NCI-H345 treated with DMSO at 0.1 percent for 48 hours (cell line): ENCODE measurements at regions not wholly inside any gene's neighbourhood (a gene's known extent, or its start where the extent isn't known, plus 50 kb on each side); places are given as distances from the start of the nearest gene placed in this dataset.

Source experiments
- DNase-seq: peaks from one replicate; lab custom pipeline; 2025; ENCODE audit not compliant: unreplicated experiment; lab: John Stamatoyannopoulos, UW

DNA sequence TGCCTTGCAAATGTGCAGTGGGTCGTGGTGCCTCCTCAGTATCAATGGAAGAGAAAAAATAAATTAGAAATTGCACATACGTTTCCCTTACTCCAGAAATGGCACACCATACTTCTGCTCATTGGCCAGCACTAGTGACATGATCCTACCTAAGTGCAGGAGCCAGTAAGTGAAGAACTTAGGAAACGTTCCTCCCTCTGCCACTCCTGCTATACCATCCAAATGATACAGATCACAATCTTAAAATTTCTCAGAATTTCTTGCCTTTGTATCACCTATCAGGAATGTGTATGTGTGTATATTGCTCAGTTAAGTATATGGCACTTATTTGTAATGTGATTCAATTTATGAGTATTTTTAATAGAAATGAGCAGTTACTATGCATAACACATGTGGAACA is 237.0 kb upstream of the UBE2E3 start:
- no peak for DNase-seq

DNA sequence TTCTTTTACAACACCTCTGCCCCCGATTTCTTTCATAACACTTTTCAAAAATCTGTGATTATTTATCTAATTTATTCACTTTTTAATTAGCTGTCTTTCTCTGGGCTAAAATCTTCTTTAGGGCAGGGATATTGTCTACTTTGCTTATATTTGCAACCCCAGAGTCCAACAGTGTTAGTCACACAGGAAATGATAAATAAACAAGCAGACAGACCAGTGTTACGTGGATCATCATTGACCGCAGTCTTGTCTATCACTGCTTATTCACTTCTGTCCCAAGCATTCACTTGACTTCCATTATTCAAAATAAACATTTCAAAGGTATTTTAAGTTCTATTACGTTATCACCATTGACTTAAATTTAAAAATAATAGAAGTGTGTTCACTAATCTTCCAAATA is 237.6 kb upstream of the UBE2E3 start:
- DNase-seq: no peak

DNA sequence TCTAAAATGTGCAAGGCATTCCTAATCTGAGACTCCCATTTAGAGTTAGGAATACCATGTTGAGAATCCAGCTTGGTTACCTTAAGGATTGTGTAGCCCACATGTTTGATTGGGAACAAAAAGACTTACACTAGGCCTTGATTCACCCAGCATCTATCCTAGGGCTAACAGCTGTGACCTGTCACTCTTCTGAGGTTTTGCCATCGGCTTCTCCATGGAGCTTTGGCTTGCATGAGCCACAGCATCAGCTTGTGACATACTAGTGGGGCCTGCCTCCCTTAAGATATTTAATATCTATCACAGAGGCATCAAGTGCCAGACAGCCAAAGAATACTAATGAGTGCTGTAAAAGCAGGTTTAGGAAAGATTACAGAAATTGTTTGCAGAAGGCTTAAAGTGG is 241.3 kb upstream of the UBE2E3 start:
- no peak for DNase-seq

DNA sequence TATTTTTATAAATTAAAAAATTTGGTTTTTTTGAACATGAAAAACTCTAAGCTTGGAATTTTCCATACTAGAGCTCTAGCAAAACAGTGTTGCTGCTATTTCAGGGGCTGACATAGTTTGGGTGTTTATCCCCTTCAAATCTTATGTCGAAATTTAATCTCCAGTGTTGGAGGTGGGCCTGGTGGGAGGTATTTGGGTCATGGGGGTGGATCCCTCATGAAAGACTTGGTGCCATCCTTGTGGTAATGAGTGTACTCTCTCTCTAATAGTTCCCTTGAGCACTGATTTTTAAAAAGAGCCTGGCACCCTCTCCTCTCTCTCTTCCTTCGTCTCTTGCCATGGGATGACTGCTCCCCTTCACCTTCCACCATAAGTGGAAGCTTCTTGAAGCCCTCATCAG is 244.6 kb upstream of the UBE2E3 start:
- DNase-seq: no peak

DNA sequence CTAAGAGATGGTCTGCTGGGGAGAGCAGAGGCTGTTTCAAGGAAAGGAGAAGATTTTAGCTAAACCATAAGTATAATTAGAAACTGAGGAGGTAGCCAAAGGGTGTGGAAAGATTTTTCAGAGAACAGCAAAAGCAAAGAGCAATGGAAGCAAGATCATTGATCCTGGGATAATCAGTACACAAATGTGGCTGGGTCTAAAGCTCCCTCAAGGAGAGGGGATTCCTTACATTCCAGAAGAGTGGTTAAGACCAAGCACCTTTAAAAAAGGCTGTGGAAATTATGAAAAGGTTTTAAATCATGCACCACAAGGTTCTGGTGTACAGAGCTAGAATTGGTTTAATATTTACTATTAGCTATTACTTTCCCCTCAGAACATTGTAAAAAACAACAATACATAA is 246.0 kb upstream of the UBE2E3 start:
- DNase-seq: no peak

DNA sequence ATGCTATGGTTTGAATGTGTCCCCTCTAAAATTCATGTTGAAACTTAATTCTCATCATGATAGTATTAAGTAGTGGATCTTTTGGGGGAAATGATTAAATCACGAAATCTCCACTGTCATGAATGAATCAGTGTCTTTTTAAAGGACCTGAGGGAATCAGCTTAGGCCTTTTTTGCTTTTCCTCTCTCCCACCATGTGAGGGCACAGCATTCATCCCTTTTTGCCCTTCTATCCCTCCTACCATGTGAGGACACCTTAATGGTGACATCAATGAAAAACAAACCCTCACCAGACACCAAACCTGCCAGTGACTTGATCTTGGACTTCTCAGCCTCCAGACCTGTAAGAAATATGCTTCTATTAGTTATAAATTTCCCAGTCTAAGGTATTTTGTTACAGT is 247.1 kb upstream of the UBE2E3 start:
- DNase-seq: no peak

DNA sequence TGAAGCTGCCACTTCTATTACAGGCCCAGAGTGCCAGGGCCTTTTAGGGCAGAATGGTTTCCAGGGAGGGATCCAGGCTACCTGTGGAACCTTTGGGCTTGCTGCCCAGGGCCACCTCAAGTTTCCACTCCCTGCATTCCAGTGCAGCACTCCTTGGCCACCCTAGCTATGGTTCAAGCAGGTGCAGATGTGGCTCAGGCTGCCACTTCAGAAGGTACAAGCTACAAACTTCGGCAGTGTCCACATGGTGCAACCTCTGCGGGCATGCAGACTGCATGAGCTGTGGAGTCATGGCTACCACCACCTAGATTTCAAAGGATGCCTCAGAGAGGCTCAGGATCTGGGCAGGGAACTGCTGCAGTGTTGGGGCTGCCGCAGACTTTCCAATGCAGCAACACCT is 248.1 kb upstream of the UBE2E3 start:
- no peak for DNase-seq

DNA sequence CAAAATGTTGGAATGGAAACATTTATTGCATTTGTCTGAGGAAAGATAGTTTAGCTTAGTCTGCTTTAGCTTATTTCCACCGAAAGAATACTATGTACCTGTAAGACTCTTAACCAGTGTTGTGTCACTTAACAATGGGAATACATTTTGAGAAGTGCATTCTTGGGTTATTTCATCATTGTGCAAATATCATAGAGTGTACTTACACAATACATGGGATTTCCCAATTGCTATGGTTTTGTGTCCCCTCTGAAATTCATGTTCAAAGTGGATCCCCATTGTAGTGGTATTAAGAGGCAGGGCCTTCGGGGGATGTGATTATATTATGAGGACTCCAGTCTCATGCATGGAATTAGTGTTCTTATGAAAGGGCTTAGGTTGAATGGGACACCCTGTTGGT is 249.4 kb upstream of the UBE2E3 start:
- DNase-seq: no peak

DNA sequence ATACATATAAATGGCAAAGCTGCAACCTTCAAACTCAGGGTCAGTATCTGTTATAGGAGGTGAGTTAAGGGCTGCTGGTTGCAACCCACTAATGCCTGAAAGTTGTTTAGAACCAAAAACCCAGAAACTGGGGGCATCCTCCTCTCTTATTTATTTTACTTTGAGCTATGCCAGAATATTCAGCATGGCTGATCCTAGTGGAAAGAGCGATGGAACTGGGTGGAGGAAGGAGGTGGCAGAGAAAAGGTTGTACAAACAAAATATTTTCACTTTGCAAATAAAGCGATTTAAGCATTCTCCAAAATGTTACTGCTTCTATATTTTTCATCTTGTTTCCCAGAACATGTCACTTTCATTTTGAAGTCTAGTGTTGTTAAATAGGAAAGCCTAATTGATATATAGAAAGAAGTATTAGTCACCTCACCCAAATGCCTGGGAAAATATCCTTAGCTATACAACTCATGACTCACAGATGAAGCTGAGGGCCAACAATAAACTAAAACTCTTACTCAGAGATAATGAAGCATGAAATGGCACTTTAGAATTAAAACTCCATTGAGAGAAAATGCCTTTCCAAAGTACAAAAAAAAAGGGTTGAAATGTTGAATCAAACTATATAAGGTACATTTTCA is 251.4 kb upstream of the UBE2E3 start:
- DNase-seq: no peak

DNA sequence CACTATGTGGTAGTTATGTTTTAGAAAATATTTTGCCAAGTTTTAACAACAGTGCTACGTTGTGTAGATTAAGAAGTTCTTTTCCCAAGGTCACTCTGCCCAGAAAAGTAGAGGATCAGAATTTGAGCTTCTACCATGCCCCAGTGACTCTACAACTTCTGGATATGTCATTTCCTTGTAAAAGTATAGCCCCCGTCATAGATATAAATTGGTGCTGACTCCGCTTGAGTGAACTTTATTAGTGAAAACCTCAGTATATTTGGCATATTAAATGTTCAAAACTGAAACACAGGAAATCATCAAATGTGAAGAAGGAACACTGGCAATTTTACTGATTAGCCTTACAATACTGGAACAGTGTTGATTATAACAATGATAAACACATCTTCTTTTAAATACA is 256.7 kb upstream of the UBE2E3 start:
- DNase-seq: no peak

DNA sequence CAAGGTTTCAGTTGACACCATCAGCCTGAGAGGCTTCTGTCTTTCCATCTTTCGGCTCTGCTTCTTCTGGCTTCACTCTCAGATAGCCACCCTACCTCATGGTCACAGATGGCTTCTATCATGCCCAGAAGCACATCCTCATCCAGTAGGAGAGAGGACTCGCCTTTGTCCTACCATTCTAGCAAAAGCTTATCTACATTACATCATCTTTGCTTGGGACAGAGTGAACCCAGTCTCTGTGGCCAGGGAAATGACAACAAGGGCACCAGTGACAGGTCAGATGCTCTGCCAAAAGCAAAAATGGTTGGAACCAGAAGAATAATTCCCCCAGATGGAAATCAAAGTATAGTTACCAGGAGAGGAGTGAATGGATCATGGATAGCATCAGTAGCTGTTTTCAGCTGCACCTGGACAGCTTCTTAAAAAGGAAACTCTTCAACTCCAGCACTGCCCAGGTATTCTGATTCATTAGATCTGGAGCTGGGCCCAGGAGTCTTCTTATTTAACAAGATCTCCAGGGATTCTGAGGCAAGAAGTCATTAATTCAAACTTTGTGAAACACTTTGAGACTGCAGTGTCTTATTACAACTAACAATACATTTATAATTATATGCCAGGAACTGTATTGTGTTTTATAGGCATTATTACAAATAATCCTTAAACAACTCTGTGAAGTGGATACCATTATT is 257.7 kb upstream of the UBE2E3 start:
- DNase-seq: no peak

DNA sequence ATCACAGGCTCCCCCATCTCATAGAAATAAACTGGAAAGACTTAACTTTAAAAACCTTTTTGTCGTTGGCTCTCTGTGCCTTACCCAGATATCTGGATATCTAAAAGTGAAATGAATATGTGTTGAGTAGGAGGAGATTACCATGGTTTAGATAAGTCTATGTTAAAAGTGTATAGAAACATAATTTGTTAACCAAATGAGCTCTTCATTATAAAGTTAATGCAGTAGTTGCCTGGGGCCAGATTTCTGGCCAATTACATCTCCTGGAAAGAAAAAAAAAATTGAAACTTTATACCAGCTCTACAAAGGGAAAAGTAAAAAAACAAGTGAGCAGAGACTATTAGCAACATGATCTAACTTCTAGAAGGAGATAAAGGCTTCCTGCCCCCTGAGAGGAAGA is 259.6 kb upstream of the UBE2E3 start:
- no peak for DNase-seq

DNA sequence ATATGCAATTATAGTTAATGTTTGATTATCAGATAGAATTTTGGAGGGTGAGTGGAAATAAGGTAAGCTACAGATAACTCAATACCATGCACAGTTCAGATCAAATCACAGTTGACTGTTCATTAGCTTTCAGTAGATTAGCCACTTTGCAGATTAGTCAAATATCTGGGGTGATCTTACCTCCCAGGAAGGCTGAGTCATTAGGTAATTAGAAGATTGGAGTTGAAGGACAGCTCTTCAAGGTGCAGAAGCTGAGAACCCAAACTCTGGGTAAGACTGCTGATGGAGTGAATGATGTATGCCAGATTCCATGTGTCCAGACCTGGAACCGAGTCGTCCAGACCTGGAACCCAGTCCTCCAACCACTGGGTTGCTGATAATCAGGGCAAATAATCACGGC is 262.8 kb upstream of the UBE2E3 start:
- no peak for DNase-seq

DNA sequence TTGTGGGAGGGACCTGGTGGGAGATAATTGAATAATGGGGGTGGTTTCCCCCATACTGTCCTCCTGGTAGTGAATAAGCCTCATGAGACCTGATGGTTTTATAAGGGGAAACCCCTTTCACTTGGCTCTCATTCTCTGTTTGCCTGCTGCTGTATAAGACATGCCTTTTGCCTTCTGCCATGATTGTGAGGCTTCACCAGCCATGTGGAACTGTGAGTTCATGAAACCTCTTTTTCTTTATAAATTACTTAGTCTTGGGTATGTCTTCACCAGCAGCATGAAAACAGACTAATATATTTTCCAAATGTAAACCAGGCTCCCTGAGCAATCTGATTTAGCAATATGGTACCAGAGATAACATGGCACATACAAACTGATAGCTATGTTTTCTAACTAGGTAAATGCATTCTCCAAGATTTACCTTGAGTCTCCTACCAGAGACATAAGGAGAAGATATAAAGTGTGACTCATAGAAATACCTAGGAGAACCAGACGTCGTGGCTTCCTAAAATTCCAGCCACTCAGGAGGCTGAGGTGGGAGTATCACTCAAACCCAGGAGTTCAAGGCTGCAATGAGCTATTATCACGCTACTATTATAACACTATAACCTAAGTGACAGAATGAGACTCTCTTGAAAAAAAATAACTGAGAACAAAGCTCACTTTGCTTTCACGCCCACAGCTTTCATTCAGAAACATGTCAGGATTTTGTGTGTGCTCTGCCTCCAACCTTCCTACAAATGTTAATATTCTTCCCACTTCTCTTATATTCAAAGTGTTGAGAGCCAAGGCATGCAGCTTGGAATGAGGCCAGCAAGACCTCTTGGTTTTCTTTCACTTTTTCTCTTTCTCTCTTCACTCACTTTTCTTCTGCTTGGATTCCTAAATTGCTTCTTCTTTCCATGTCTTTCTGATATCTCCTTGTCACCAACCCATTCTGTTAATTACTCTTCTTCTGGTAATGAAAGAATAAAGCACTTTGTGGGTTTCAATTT is 263.9 kb upstream of the UBE2E3 start:
- DNase-seq: no peak

DNA sequence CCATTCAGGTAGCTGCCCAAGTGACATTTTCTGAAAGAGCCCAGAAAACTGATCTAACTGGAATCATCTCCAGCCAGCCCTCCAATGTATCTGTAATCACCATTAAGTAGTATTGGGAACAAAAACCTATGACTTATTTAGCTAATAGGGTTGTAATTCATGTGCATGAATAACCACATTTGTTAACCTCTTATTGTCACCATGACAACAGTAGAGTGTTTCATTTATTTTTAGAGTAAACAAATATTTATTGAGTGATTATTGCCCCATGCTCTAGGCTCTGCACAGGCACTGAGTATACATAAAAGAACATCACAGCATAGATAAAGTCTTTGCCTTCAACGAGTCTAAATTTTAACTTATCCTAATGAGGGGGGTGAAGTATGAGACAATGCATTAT is 265.4 kb upstream of the UBE2E3 start:
- no peak for DNase-seq

DNA sequence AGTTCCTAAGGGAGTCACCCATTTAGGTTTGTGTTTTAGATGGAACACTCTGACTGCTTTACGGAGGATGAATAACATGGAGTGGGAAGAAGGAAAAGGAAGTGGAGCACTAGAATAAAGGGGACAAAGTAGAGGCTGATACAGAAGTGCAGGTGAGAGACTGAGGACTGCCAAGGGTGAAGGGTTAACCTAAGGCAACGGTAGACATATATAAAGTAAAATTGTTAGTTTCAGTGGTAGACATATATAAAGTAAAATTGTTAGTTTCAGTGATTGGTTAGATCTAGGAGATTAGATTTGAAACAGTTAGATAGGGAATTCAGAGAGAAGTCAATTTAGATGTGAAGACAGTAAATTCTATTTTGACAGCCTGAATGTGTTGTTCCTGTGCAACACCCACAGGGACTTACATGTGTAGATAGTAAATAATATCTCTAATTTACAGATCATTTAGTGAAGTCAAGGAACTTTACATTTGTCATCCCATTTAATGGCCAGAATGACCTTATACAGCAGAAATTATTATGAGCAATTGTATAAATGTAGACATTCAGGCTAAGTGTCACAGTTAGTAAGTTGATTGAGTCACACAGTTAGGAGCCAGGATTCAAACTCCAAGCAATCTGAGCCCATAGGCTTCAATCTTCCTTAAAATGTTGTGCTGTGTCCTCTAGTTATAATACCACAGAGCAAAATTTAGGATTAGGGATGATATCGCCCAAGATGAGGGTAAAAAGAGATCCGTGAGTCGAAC is 270.8 kb upstream of the UBE2E3 start:
- no peak for DNase-seq

DNA sequence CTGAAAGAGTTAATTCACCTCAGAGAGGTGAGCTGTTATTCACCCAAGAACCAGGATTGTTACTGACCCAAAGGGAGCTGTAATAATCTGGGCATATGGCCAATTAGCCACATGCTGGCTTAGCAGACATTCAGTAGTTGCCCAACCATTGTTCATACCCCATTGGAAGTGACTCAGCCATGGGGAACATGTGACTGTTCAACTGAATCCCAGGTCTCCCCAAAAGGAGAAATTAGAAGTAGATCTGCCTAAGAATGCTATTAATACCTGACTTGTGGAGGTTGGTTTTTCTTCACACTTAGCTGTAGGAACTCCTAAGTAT is 272.6 kb upstream of the UBE2E3 start:
- DNase-seq: peak; percentile 71

DNA sequence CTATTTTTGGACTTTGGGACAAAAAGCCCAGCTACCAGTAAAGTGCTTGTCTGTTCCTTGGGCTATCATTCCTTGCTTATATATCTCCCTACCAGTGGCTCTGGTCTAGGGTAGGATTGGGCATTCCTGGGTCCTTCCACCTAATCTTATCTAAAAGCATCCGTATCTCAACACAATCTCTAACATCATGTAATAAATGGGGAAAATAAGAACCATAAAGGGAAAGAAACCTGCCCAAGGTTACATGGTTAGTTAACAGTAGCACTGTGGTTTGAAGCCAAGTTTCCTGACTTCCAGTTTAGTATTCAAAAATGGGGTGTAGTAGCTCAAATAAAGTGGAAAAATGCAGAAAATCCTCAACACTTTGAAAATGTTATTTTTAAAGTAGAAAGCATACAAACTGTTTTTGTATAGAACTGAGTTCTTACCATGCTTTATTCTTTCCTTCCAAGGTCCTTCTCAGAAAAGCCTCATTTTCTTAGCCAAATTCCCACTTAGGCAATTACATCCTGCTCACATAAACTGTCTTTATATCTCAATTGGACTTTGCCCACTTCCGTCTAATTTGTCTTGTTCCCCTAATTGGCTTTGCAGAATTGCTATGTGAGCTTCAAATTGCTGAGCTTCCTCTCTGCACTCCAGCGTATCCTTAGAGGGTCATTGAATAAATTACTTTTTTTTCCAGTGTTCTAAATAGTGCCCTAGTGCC is 273.1 kb upstream of the UBE2E3 start:
- no peak for DNase-seq

DNA sequence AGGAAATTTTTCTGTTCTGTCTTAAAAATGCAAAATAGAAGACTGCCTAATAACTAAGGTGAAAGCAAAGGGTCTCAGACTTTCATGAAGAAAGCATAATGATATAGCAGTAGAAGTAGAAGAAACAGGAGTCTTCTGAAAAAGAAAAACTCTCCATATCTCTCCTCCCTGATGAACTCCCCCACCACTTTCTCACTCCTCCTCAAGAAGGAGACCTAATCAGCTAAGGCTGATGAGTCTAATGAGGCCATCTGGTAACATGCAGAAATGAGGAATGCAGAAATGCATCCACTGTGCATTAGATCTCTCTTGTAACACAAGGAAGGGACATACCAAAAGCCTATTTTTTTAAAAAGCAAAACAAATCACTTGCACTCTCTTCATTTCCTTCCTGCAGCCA is 273.7 kb upstream of the UBE2E3 start:
- no peak for DNase-seq

DNA sequence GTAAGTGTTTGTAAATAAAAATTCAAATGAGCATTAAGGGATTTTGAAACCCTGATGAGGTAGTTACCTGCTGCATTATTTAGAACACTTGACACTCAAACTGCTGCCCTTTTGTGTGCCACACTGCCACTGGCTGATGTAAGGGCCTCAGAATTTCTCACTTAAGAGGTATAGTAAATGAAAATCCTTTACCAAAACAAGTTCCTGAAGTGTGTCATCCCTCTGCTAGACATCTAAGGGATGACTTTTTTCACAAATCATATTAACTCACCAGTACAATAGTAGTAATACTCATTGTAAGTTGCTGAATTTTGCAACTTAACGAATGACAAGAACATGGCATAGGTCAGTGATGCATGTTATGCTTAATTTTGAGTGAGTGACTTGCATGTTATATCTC is 274.9 kb upstream of the UBE2E3 start:
- DNase-seq: no peak

DNA sequence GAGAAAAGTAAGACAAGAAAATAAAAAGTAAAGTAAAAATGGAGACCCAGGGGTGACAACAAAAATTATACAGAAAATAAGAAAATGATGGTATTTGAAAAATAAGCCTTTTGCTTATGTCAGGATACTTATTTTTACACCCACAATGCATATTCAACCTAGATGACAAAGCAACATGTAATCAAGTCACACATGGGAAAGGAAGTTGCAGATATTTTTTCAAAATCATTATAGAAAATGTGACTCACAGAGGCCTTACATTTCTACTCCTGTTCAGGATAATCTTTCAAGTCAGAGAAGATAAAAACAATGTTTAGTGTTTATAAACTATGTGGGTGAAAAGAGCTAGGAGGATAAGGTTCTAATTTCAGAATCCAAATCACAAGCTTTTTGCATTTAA is 275.3 kb upstream of the UBE2E3 start:
- DNase-seq: no peak
